ENCODE measurements at regions not wholly inside any gene's neighbourhood (a gene's known extent, or its start where the extent isn't known, plus 50 kb on each side); places are given as distances from the start of the nearest gene placed in this dataset.
A peak's percentile ranks its signal among the peaks of the same experiment; 100 is the strongest.

- DNase-seq (ENCODE audit: low read depth), result no peak
- H3K4me3 ChIP-seq (replicated peaks; ENCODE audit: low read depth, low read length), result no peak overlapping the region
- TF ChIP-seq, protein P1, sequence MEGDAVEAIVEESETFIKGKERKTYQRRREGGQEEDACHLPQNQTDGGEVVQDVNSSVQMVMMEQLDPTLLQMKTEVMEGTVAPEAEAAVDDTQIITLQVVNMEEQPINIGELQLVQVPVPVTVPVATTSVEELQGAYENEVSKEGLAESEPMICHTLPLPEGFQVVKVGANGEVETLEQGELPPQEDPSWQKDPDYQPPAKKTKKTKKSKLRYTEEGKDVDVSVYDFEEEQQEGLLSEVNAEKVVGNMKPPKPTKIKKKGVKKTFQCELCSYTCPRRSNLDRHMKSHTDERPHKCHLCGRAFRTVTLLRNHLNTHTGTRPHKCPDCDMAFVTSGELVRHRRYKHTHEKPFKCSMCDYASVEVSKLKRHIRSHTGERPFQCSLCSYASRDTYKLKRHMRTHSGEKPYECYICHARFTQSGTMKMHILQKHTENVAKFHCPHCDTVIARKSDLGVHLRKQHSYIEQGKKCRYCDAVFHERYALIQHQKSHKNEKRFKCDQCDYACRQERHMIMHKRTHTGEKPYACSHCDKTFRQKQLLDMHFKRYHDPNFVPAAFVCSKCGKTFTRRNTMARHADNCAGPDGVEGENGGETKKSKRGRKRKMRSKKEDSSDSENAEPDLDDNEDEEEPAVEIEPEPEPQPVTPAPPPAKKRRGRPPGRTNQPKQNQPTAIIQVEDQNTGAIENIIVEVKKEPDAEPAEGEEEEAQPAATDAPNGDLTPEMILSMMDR (IDR thresholded peaks at IDR 0.05; ENCODE audit: low read length, missing control alignments), result no peak
Observed at GRCh38 chr6:167528976-167529375, 204.1 kb downstream of the TTLL2 start.

- H3K4me3 ChIP-seq (replicated peaks; ENCODE audit: low read depth, low read length), result no peak overlapping the region
- DNase-seq (ENCODE audit: low read depth), result no peak
- TF ChIP-seq, protein P1 (IDR thresholded peaks at IDR 0.05; ENCODE audit: low read length, missing control alignments), result no peak
Observed at GRCh38 chr6:167529444-167530335, 204.8 kb downstream of the TTLL2 start.

DNA sequence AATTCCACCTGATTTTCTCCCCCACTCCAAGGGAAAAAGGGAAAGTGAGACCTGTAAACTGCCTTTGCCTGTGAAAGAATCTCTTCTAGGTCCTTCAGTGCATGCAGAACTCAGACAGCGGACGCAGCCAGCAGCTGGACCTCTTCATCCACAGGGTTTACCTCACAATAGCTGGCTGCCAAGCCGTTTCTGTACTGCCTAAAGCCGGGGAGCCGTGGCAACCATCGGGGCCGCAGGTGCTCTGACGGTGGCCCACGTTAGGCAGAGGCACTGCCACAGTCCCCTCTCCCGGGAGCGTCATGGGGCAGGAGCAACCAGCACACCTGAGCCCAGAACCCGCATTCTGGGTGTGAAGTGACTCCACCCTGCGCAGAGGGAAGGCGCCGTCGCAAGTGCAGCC is 206.1 kb downstream of the TTLL2 start:
- peak; percentile 16 for DNase-seq (ENCODE audit: low read depth)
- H3K4me3 ChIP-seq (replicated peaks; ENCODE audit: low read depth, low read length), result no peak overlapping the region
- TF ChIP-seq, protein P1 (IDR thresholded peaks at IDR 0.05; ENCODE audit: low read length, missing control alignments), result no peak

DNA sequence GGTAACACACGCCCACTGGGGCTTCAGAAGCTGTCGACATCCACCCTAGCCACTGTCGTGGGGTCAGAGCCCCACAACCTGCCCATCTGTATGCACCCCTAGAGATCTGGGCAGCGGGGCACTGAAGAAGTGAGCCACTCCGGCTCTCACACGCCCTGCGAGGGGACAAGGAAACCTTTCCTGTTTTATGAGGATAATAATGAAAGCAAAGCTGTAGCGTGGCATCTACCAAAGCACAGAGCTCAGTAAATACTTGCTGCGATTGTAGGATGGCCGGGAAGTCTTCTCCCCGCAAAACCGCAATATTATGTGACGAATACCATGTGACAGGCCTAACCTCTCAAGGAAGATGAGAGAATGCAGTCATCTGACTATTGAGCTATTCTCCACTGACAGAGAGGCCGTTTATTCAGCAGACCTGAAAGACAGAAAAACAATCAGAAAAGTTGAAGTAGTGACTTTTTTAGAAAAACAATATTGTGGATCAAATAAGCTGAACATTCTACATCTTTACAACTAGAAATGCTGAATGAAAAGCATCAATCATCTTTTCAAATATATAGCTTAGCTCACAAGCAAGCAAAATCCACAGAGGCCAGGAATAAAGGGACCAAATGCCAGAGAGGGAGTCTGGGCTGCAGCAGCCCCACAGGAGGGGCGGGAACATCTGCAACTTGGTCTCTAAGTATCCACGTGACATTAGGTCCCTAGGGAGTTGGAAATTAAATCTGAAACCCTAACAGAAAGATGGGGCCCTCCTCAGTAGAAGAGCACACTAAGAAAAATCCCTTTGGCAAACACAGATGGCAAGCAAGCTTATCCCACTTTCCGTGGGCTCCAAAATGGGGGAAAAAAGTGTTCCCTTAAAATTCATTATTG is 207.8 kb downstream of the TTLL2 start:
- TF ChIP-seq, protein P1 (IDR thresholded peaks at IDR 0.05; ENCODE audit: low read length, missing control alignments), result no peak
- no peak overlapping the region for H3K4me3 ChIP-seq (replicated peaks; ENCODE audit: low read depth, low read length)

GRCh38 chr6:167533851-167534250 is 209.0 kb downstream of the TTLL2 start:
- DNase-seq (ENCODE audit: low read depth), result no peak
- H3K4me3 ChIP-seq (replicated peaks; ENCODE audit: low read depth, low read length), result no peak overlapping the region
- TF ChIP-seq, protein P1 (IDR thresholded peaks at IDR 0.05; ENCODE audit: low read length, missing control alignments), result no peak

More for the DNA sequence above, 207.8 kb downstream of the TTLL2 start:
- DNase-seq (ENCODE audit: low read depth), result no peak

GRCh38 chr6:167537816-167538215 is 212.9 kb downstream of the TTLL2 start:
- no peak for DNase-seq (ENCODE audit: low read depth)
- TF ChIP-seq, protein P1 (IDR thresholded peaks at IDR 0.05; ENCODE audit: low read length, missing control alignments), result no peak
- H3K4me3 ChIP-seq (replicated peaks; ENCODE audit: low read depth, low read length), result no peak overlapping the region

Data from fibroblast of pulmonary artery (primary cell).